ENCODE measurements at regions not wholly inside any gene's neighbourhood (a gene's known extent, or its start where the extent isn't known, plus 50 kb on each side); places are given as distances from the start of the nearest gene placed in this dataset.
A peak's percentile ranks its signal among the peaks of the same experiment; 100 is the strongest.
"Not testable (repeated sequence)": the region's sequence is repeated elsewhere in the genome, so short reads cannot be mapped to it uniquely, and the experiment has no call there.

DNA sequence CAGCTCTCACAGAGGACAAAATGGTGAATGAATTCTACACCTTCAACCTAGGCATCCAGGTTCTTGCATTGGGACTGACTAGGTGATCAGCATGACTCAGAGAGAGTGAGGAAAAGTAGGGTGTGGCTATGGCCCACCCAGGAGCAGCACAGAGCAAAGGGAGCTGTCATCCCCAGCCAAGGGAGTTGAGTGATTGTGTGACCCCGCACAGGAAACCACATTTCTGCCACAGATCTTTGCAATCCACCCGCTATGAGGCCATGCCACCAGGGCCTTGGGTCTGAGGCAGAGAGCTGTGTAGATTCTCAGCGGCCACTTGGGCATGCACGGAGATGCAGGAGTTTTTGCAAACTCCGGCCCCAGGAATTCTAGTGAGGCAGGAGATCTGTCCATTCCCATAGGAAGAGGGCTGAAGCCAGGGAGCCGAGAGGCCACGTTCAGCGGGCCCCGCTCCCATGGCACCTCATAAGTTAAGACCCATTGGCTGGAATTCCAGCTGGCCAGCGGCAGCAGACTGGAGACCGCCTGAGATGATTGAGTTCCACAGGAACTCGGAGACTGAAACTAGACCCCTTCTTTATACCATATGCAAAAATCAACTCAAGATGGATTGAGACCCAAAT is 75.9 kb downstream of the NAA11 start:
- TF ChIP-seq POLR2AphosphoS5 (IDR thresholded peaks at IDR 0.05; ENCODE audit: low read depth) (peak; percentile 83), GABPA (IDR thresholded peaks at IDR 0.05; ENCODE audit: low read depth) (no peak)
- TF ChIP-seq, protein P1, sequence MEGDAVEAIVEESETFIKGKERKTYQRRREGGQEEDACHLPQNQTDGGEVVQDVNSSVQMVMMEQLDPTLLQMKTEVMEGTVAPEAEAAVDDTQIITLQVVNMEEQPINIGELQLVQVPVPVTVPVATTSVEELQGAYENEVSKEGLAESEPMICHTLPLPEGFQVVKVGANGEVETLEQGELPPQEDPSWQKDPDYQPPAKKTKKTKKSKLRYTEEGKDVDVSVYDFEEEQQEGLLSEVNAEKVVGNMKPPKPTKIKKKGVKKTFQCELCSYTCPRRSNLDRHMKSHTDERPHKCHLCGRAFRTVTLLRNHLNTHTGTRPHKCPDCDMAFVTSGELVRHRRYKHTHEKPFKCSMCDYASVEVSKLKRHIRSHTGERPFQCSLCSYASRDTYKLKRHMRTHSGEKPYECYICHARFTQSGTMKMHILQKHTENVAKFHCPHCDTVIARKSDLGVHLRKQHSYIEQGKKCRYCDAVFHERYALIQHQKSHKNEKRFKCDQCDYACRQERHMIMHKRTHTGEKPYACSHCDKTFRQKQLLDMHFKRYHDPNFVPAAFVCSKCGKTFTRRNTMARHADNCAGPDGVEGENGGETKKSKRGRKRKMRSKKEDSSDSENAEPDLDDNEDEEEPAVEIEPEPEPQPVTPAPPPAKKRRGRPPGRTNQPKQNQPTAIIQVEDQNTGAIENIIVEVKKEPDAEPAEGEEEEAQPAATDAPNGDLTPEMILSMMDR (IDR thresholded peaks at IDR 0.05; ENCODE audit: insufficient read depth, low read length): no peak
- peak; percentile 14 to 89 for DNase-seq (ENCODE audit: low read depth in 1 of 2, low spot score in 1 of 2)
- Histone ChIP-seq H3K27ac (replicated peaks) (peak overlapping the region; percentile 17; the same call in 1 of the 2 replicates), H3K4me3 (replicated peaks; ENCODE audit: insufficient read depth, low read length) (no peak overlapping the region), H3K27me3 (ENCODE audit: insufficient read depth, poor library complexity, severe bottlenecking) (no peaks in the 10 kb centered on the region)

DNA sequence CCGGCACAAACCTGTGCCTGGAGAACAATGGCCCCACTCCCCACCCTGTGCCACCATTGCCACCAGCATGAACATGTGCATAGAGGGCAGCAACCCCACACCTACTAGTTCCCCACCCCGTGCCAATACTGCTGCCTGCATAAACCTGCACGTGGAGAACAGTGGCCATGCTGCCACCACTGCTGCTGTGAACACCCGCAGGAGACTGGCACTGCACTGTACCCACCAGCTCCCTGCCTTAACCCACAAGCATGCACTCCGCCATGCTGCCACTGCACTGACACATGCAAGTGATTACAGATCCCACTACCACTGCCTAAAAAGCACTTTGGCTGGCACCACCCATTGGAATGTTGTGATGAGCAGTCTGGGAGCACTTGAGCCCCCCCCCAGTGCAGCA is 77.3 kb downstream of the NAA11 start:
- no peak for TF ChIP-seq GABPA (IDR thresholded peaks at IDR 0.05; ENCODE audit: low read depth)
- TF ChIP-seq POLR2AphosphoS5 (IDR thresholded peaks at IDR 0.05; ENCODE audit: low read depth): no peak
- no peak for TF ChIP-seq SPI1 (IDR thresholded peaks at IDR 0.05; ENCODE audit: borderline replicate concordance, low read depth)
- TF ChIP-seq, protein P2, sequence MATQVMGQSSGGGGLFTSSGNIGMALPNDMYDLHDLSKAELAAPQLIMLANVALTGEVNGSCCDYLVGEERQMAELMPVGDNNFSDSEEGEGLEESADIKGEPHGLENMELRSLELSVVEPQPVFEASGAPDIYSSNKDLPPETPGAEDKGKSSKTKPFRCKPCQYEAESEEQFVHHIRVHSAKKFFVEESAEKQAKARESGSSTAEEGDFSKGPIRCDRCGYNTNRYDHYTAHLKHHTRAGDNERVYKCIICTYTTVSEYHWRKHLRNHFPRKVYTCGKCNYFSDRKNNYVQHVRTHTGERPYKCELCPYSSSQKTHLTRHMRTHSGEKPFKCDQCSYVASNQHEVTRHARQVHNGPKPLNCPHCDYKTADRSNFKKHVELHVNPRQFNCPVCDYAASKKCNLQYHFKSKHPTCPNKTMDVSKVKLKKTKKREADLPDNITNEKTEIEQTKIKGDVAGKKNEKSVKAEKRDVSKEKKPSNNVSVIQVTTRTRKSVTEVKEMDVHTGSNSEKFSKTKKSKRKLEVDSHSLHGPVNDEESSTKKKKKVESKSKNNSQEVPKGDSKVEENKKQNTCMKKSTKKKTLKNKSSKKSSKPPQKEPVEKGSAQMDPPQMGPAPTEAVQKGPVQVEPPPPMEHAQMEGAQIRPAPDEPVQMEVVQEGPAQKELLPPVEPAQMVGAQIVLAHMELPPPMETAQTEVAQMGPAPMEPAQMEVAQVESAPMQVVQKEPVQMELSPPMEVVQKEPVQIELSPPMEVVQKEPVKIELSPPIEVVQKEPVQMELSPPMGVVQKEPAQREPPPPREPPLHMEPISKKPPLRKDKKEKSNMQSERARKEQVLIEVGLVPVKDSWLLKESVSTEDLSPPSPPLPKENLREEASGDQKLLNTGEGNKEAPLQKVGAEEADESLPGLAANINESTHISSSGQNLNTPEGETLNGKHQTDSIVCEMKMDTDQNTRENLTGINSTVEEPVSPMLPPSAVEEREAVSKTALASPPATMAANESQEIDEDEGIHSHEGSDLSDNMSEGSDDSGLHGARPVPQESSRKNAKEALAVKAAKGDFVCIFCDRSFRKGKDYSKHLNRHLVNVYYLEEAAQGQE (IDR thresholded peaks at IDR 0.05; ENCODE audit: insufficient replicate concordance, low read depth): no peak
- TF ChIP-seq, protein P1 (IDR thresholded peaks at IDR 0.05; ENCODE audit: insufficient read depth, low read length): no peak
- Histone ChIP-seq H3K4me3 (replicated peaks; ENCODE audit: insufficient read depth, low read length) (no peak overlapping the region), H3K27me3 (ENCODE audit: insufficient read depth, poor library complexity, severe bottlenecking) (no peaks in the 10 kb centered on the region), H3K27ac (replicated peaks) (no peak overlapping the region)
- DNase-seq (ENCODE audit: low read depth in 1 of 2, low spot score in 1 of 2): no peak

DNA sequence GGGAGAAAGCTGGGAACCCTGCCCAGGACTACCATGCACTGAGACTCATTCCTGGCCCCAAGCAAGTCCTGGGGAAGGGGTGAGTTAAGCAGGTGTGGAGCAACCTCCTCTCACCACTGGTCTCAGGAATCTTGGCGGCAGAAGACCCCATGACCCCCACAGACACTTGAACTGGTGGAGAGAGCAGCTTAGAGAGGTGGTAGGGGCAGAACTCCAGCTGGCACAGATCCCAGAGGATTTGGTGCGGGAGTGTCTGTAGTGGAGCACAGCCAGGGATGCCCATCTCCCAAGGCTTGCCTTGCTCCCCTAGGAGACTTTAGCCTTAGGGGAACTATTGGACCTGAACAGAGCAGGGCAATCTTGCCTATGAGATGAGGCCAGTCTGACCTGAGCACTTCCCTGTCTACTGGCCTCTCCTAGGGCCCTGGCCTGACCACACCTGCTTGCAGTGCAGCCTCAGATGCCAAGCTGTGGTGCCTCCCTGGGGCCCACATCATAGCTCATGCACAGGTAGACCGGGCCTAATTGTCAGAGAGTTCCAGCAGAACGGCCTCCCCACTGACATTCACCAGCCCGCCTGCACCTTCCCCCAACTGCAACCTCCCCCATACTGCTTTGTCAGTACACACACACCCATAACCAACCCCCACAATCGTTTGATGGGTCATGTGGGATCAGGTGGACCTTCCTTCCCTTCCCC is 78.0 kb downstream of the NAA11 start:
- Histone ChIP-seq H3K27ac (replicated peaks) (no peak overlapping the region), H3K4me3 (replicated peaks; ENCODE audit: insufficient read depth, low read length) (no peak overlapping the region), H3K27me3 (ENCODE audit: insufficient read depth, poor library complexity, severe bottlenecking) (no peaks in the 10 kb centered on the region)
- DNase-seq (ENCODE audit: low read depth in 1 of 2, low spot score in 1 of 2): no peak
- TF ChIP-seq GABPA (IDR thresholded peaks at IDR 0.05; ENCODE audit: low read depth): no peak
- TF ChIP-seq, protein P1 (IDR thresholded peaks at IDR 0.05; ENCODE audit: insufficient read depth, low read length): no peak

DNA sequence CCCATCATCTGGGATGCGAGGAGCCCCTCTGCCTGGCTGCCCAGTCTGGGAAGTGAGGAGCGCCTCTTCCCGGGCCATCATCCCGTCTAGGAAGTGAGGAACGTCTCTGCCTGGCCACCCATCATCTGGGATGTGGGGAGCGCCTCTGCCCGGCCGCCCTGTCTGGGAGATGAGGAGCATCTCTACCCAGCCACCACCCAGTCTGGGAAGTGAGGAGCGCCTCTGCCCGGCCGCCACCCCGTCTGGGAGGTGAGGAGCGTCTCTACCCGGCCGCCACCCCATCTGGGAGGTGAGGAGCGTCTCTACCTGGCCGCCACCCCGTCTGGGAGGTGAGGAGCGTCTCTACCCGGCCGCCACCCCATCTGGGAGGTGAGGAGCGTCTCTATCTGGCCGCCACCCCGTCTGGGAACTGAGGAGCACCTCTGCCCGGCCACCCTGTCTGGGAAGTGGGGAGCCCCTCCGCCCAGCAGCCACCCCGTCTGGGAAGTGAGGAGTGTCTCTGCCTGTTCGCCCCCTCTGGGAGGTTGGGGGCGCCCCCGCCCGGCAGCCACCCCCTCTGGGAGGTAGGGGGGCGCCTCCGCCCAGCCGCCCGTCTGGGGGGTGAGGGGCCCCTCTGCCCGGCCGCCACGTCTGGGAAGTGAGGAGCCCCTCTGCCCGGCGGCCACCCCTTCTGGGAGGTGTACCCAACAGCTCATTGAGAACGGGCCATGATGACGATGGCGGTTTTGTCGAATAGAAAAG is 80.5 kb downstream of the NAA11 start:
- not testable (repeated sequence) for H3K4me3 ChIP-seq (replicated peaks; ENCODE audit: insufficient read depth, low read length); H3K27ac ChIP-seq (replicated peaks); H3K27me3 ChIP-seq (ENCODE audit: insufficient read depth, poor library complexity, severe bottlenecking); DNase-seq (ENCODE audit: low read depth in 1 of 2, low spot score in 1 of 2)

DNA sequence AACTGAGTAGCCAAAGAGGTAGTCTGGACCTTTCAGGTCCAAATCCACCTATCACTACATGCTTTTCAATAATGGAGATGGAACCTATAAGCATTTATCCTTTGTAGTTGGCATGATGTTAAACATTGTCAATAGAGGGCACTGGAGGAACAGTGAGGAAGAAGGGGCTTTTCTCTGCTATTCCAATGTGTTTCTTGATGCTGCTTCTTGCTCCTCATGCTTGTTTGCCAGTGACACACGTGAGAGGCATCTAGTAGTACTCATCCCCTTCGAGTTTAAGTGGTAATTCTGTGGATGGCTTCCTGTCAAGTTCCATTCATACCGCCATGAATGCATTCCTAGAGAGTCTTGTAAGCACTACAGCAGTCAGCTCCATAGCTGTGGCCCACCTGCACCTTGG is 84.0 kb downstream of the NAA11 start:
- no peak for TF ChIP-seq POLR2AphosphoS5 (IDR thresholded peaks at IDR 0.05; ENCODE audit: low read depth)
- TF ChIP-seq SPI1 (IDR thresholded peaks at IDR 0.05; ENCODE audit: borderline replicate concordance, low read depth): no peak
- TF ChIP-seq, protein P1 (IDR thresholded peaks at IDR 0.05; ENCODE audit: insufficient read depth, low read length): peak; percentile 1
- peak in 1 of 2 experiments; percentile 28 for DNase-seq (ENCODE audit: low read depth in 1 of 2, low spot score in 1 of 2)

More for the DNA sequence above, 84.0 kb downstream of the NAA11 start:
- no peaks in the 10 kb centered on the region for H3K27me3 ChIP-seq (ENCODE audit: insufficient read depth, poor library complexity, severe bottlenecking)
- no peak overlapping the region for H3K4me3 ChIP-seq (replicated peaks; ENCODE audit: insufficient read depth, low read length)
- H3K27ac ChIP-seq (replicated peaks): no peak overlapping the region

Data from HL-60 (cell line).